Epithelial cell of esophagus (primary cell): ENCODE measurements at regions not wholly inside any gene's neighbourhood (a gene's known extent, or its start where the extent isn't known, plus 50 kb on each side); places are given as distances from the start of the nearest gene placed in this dataset.

Experiments used
- DNase-seq: peaks from one replicate; pipeline ENCODE4 v3.0.0; 2010; ENCODE audit warnings: low read depth
- H3K4me3 ChIP-seq: 2 replicates; pipeline ENCODE4 v1.5.1; 2011; ENCODE audit warnings: mild to moderate bottlenecking, low read length, control low read depth
- CTCF ChIP-seq: IDR thresholded peaks from 2 replicates; pipeline ENCODE4 v1.5.1; 2011; ENCODE audit warnings: low read depth, mild to moderate bottlenecking, low read length, control low read depth, inconsistent platforms; ENCODE audit not compliant: insufficient read depth; ENCODE audit errors: missing control alignments

GRCh38 chr10:123454987-123455386, 211.2 kb upstream of the GPR26 start:
- no peak for DNase-seq
- TF ChIP-seq CTCF, result no peak
- H3K4me3 ChIP-seq, result no peak overlapping the region

- TF ChIP-seq CTCF, result no peak
- no peak overlapping the region for H3K4me3 ChIP-seq
- no peak for DNase-seq
Observed at GRCh38 chr10:123455861-123456260, 210.3 kb upstream of the GPR26 start.

GRCh38 chr10:123458933-123459332, 207.2 kb upstream of the GPR26 start:
- no peak for TF ChIP-seq CTCF
- no peak for DNase-seq
- no peak overlapping the region for H3K4me3 ChIP-seq

- DNase-seq, result no peak
- TF ChIP-seq CTCF, result no peak
- no peak overlapping the region for H3K4me3 ChIP-seq
Observed at GRCh38 chr10:123459371-123460091, 206.6 kb upstream of the GPR26 start.

GRCh38 chr10:123462246-123462645, 203.9 kb upstream of the GPR26 start:
- DNase-seq, result no peak
- TF ChIP-seq CTCF, result no peak

GRCh38 chr10:123462756-123463155, 203.4 kb upstream of the GPR26 start:
- H3K4me3 ChIP-seq, result no peak overlapping the region
- no peak for TF ChIP-seq CTCF
- DNase-seq, result no peak

More at GRCh38 chr10:123462246-123462645, 203.9 kb upstream of the GPR26 start:
- no peak overlapping the region for H3K4me3 ChIP-seq

GRCh38 chr10:123463181-123463580, 203.0 kb upstream of the GPR26 start:
- DNase-seq, result no peak
- H3K4me3 ChIP-seq, result no peak overlapping the region
- TF ChIP-seq CTCF, result no peak
